HG03342 (cell line): ENCODE measurements at regions not wholly inside any gene's neighbourhood (a gene's known extent, or its start where the extent isn't known, plus 50 kb on each side); places are given as distances from the start of the nearest gene placed in this dataset.

ENCODE experiments used
- ATAC-seq: cut with Tn5 transposase; IDR thresholded peaks from one replicate; pipeline ENCODE4 v1.9.1; 2021; ENCODE audit warnings: mild to moderate bottlenecking, moderate library complexity; ENCODE audit not compliant: unreplicated experiment

- no peak for ATAC-seq
These were observed 151.4 kb downstream of the RPS24 start for GRCh38 chr10:78184851-78185692.

GRCh38 chr10:78185693-78186055 is 152.0 kb downstream of the RPS24 start:
- ATAC-seq: no peak

GRCh38 chr10:78186572-78186971 is 152.9 kb downstream of the RPS24 start:
- ATAC-seq: no peak

- no peak for ATAC-seq
These were observed 153.7 kb downstream of the RPS24 start for GRCh38 chr10:78187371-78187770.

- ATAC-seq: no peak
These were observed 154.8 kb downstream of the RPS24 start for GRCh38 chr10:78188446-78188845.

GRCh38 chr10:78190051-78190825 is 156.6 kb downstream of the RPS24 start:
- no peak for ATAC-seq

- ATAC-seq: no peak
These were observed 157.6 kb downstream of the RPS24 start for GRCh38 chr10:78191301-78191700.

GRCh38 chr10:78193189-78193588 is 159.5 kb downstream of the RPS24 start:
- no peak for ATAC-seq

- no peak for ATAC-seq
These were observed 160.4 kb downstream of the RPS24 start for GRCh38 chr10:78194050-78194449.

- ATAC-seq: no peak
These were observed 161.1 kb downstream of the RPS24 start for GRCh38 chr10:78194539-78195402.

GRCh38 chr10:78196396-78196795 is 162.7 kb downstream of the RPS24 start:
- ATAC-seq: no peak

- no peak for ATAC-seq
These were observed 163.3 kb downstream of the RPS24 start for GRCh38 chr10:78196964-78197363.

- ATAC-seq: no peak
These were observed 164.1 kb downstream of the RPS24 start for GRCh38 chr10:78197628-78198272.

GRCh38 chr10:78199005-78199725 is 165.5 kb downstream of the RPS24 start:
- no peak for ATAC-seq

- no peak for ATAC-seq
These were observed 166.1 kb downstream of the RPS24 start for GRCh38 chr10:78199759-78200158.

- no peak for ATAC-seq
These were observed 167.0 kb downstream of the RPS24 start for GRCh38 chr10:78200686-78201085.

GRCh38 chr10:78202386-78202785 is 168.7 kb downstream of the RPS24 start:
- no peak for ATAC-seq

GRCh38 chr10:78203915-78204818 is 170.5 kb downstream of the RPS24 start:
- no peak for ATAC-seq

GRCh38 chr10:78205457-78206016 is 171.9 kb downstream of the RPS24 start:
- ATAC-seq: no peak
